ENCODE measurements at regions not wholly inside any gene's neighbourhood (a gene's known extent, or its start where the extent isn't known, plus 50 kb on each side); places are given as distances from the start of the nearest gene placed in this dataset.

GRCh38 chr6:164753517-164753916, 555.9 kb downstream of the C6orf118 start:
- TF ChIP-seq ZNF561 (CRISPR knock-in tag; conservative IDR thresholded peaks at IDR 0.05): no peak
- no peak for TF ChIP-seq EHMT2 (IDR thresholded peaks at IDR 0.05)
- no peak for TF ChIP-seq RBM39 (optimal IDR thresholded peaks at IDR 0.05; ENCODE audit: low read depth, low read length)
- TF ChIP-seq ELF1 (tag; IDR thresholded peaks at IDR 0.05): no peak
- no peak for TF ChIP-seq POLR2AphosphoS5 (IDR thresholded peaks at IDR 0.05; ENCODE audit: control insufficient read depth, insufficient read depth, low read depth, low read length)
- TF ChIP-seq CEBPB (tag; IDR thresholded peaks at IDR 0.05): no peak
- no peak for TF ChIP-seq MTA3 (IDR thresholded peaks at IDR 0.05; ENCODE audit: borderline replicate concordance)
- no peak for TF ChIP-seq ZNF274 (IDR thresholded peaks at IDR 0.05; ENCODE audit: borderline replicate concordance, low read depth, low read length)
- TF ChIP-seq KAT2B (IDR thresholded peaks at IDR 0.05; ENCODE audit: low read depth, low read length): no peak
- TF ChIP-seq ZNF644 (tag; IDR thresholded peaks at IDR 0.05; ENCODE audit: low read depth): no peak
- TF ChIP-seq ZNF121 (CRISPR knock-in tag; conservative IDR thresholded peaks at IDR 0.05): no peak
- TF ChIP-seq JUNB (CRISPR knock-in tag; conservative IDR thresholded peaks at IDR 0.05): no peak

Measured in K562 (cell line).